Suprapubic skin (tissue), 4 donors: ENCODE measurements at regions not wholly inside any gene's neighbourhood (a gene's known extent, or its start where the extent isn't known, plus 50 kb on each side); places are given as distances from the start of the nearest gene placed in this dataset.

ENCODE experiments used
- DNase-seq, 2 donors: peaks; one replicate each; pipeline ENCODE4 v3.0.0-alpha.2; 2019; ENCODE audit warnings: low spot score in 2 of 2
- H3K27ac ChIP-seq: fragments of 200-600 bp; sonication (generic); one replicate; pipeline ENCODE4 v1.5.1; 2019
- H3K27me3 ChIP-seq: fragments of 200-600 bp; sonication (generic); one replicate; pipeline ENCODE4 v1.5.1; 2019
- H3K36me3 ChIP-seq: fragments of 200-600 bp; sonication (generic); one replicate; pipeline ENCODE4 v1.5.1; 2019
- H3K4me1 ChIP-seq: fragments of 200-600 bp; sonication (generic); one replicate; pipeline ENCODE4 v1.5.1; 2019
- H3K4me3 ChIP-seq: fragments of 200-600 bp; sonication (generic); one replicate; pipeline ENCODE4 v1.5.1; 2019; ENCODE audit warnings: mild to moderate bottlenecking
- H3K9me3 ChIP-seq: fragments of 200-600 bp; sonication (generic); one replicate; pipeline ENCODE4 v1.5.1; 2019
- CTCF ChIP-seq, 2 donors: fragments of 200-600 bp in 1 of 2; fragments of 450-650 bp in 1 of 2; sonication (generic) in 1 of 2; IDR thresholded peaks; one replicate each; pipeline ENCODE4 v1.5.1; 2016 to 2019; ENCODE audit warnings: antibody characterized with exemption in 2 of 2, mild to moderate bottlenecking in 1 of 2, moderate library complexity in 1 of 2
- EP300 ChIP-seq: sonication (generic); formaldehyde crosslinking; IDR thresholded peaks from one replicate; pipeline ENCODE4 v1.6.1; 2017; ENCODE audit warnings: antibody characterized with exemption
- POLR2A ChIP-seq, 2 donors: fragments of 450-650 bp; IDR thresholded peaks; one replicate each; pipeline ENCODE4 v1.6.1; 2017; ENCODE audit warnings: antibody characterized with exemption in 2 of 2, mild to moderate bottlenecking in 2 of 2, moderate library complexity in 2 of 2
- POLR2AphosphoS5 ChIP-seq, 3 donors: sonication (generic); formaldehyde crosslinking; IDR thresholded peaks; one replicate each; pipeline ENCODE4 v1.6.1; 2017; ENCODE audit warnings: antibody characterized with exemption in 3 of 3
- WGBS: methylation state at CpG from one replicate; pipeline ENCODE4 v1.1.5; 2018; 5-methylcytosine and 5-hydroxymethylcytosine counted together

- no peak for DNase-seq
- Histone ChIP-seq H3K9me3 (no peaks in the 10 kb centered on the region), H3K36me3 (no peaks in the 10 kb centered on the region), H3K4me3 (no peak overlapping the region), H3K27ac (no peak overlapping the region), H3K27me3 (no peaks in the 10 kb centered on the region), H3K4me1 (no peaks in the 10 kb centered on the region)
- TF ChIP-seq EP300 (no peak), CTCF (IDR thresholded peaks at IDR 0.05) (no peak), POLR2A (IDR thresholded peaks at IDR 0.05) (no peak), POLR2AphosphoS5 (IDR thresholded peaks at IDR 0.05) (no peak)
- 60% methylated on average over 1 of the region's 1 CpG for WGBS
These were observed 396.7 kb upstream of the RGPD4 start for GRCh38 chr2:107430006-107430405.

GRCh38 chr2:107430596-107431266 is 396.0 kb upstream of the RGPD4 start:
- no peak for TF ChIP-seq CTCF (IDR thresholded peaks at IDR 0.05)
- no peak for TF ChIP-seq POLR2A (IDR thresholded peaks at IDR 0.05)
- no peak for TF ChIP-seq EP300
- TF ChIP-seq POLR2AphosphoS5 (IDR thresholded peaks at IDR 0.05): no peak
- Histone ChIP-seq H3K9me3 (no peaks in the 10 kb centered on the region), H3K4me1 (no peaks in the 10 kb centered on the region), H3K27ac (no peak overlapping the region), H3K27me3 (no peaks in the 10 kb centered on the region), H3K36me3 (no peaks in the 10 kb centered on the region), H3K4me3 (no peak overlapping the region)
- no peak for DNase-seq
- WGBS: 49% methylated on average over 10 of the region's 10 CpGs

GRCh38 chr2:107436281-107436680 is 390.4 kb upstream of the RGPD4 start:
- no peak for TF ChIP-seq POLR2A (IDR thresholded peaks at IDR 0.05)
- no peak for TF ChIP-seq POLR2AphosphoS5 (IDR thresholded peaks at IDR 0.05)
- no peak for TF ChIP-seq CTCF (IDR thresholded peaks at IDR 0.05)
- no peak for TF ChIP-seq EP300
- Histone ChIP-seq H3K9me3 (no peaks in the 10 kb centered on the region), H3K36me3 (no peaks in the 10 kb centered on the region)

GRCh38 chr2:107437265-107437664 is 389.4 kb upstream of the RGPD4 start:
- Histone ChIP-seq H3K27ac (no peak overlapping the region), H3K36me3 (no peaks in the 10 kb centered on the region), H3K4me3 (no peak overlapping the region), H3K4me1 (no peaks in the 10 kb centered on the region), H3K9me3 (no peaks in the 10 kb centered on the region), H3K27me3 (no peaks in the 10 kb centered on the region)
- no peak for TF ChIP-seq EP300
- TF ChIP-seq POLR2A (IDR thresholded peaks at IDR 0.05): no peak
- TF ChIP-seq POLR2AphosphoS5 (IDR thresholded peaks at IDR 0.05): no peak
- TF ChIP-seq CTCF (IDR thresholded peaks at IDR 0.05): no peak
- DNase-seq: no peak

More at GRCh38 chr2:107436281-107436680, 390.4 kb upstream of the RGPD4 start:
- Histone ChIP-seq H3K27me3 (no peaks in the 10 kb centered on the region), H3K4me1 (no peaks in the 10 kb centered on the region), H3K27ac (no peak overlapping the region), H3K4me3 (no peak overlapping the region)
- DNase-seq: no peak

- no peaks in the 10 kb centered on the region for H3K4me1 ChIP-seq
- no peaks in the 10 kb centered on the region for H3K27me3 ChIP-seq
- no peak overlapping the region for H3K4me3 ChIP-seq
- TF ChIP-seq EP300 (no peak), CTCF (IDR thresholded peaks at IDR 0.05) (no peak), POLR2AphosphoS5 (IDR thresholded peaks at IDR 0.05) (no peak), POLR2A (IDR thresholded peaks at IDR 0.05) (no peak)
- no peaks in the 10 kb centered on the region for H3K9me3 ChIP-seq
- no peak for DNase-seq
- H3K27ac ChIP-seq: no peak overlapping the region
- no peaks in the 10 kb centered on the region for H3K36me3 ChIP-seq
- 83% methylated on average over 2 of the region's 2 CpGs for WGBS
These were observed 388.9 kb upstream of the RGPD4 start for GRCh38 chr2:107437807-107438206.
